Panc1 (cell line): ENCODE measurements at regions not wholly inside any gene's neighbourhood (a gene's known extent, or its start where the extent isn't known, plus 50 kb on each side); places are given as distances from the start of the nearest gene placed in this dataset.

Experiments
- CTCF ChIP-seq: fragments of 450-650 bp; IDR thresholded peaks from 2 replicates; pipeline ENCODE4 v1.5.1; 2017; ENCODE audit warnings: mild to moderate bottlenecking
- POLR2AphosphoS5 ChIP-seq: IDR thresholded peaks from 2 replicates; pipeline ENCODE4 v1.6.1; 2012; ENCODE audit warnings: mild to moderate bottlenecking, low read depth, low read length, moderate library complexity
- REST ChIP-seq, 2 experiments: IDR thresholded peaks; 2 replicates each; pipeline ENCODE4 v1.6.1; 2011 to 2012; ENCODE audit warnings: low read depth in 2 of 2, control low read depth in 1 of 2, low read length in 1 of 2, mild to moderate bottlenecking in 1 of 2, moderate library complexity in 1 of 2; ENCODE audit not compliant: insufficient read depth in 1 of 2
- SIN3A ChIP-seq: IDR thresholded peaks from 2 replicates; pipeline ENCODE4 v1.6.1; 2012; ENCODE audit warnings: low read depth, mild to moderate bottlenecking, low read length, moderate library complexity, borderline replicate concordance; ENCODE audit not compliant: insufficient read depth

DNA sequence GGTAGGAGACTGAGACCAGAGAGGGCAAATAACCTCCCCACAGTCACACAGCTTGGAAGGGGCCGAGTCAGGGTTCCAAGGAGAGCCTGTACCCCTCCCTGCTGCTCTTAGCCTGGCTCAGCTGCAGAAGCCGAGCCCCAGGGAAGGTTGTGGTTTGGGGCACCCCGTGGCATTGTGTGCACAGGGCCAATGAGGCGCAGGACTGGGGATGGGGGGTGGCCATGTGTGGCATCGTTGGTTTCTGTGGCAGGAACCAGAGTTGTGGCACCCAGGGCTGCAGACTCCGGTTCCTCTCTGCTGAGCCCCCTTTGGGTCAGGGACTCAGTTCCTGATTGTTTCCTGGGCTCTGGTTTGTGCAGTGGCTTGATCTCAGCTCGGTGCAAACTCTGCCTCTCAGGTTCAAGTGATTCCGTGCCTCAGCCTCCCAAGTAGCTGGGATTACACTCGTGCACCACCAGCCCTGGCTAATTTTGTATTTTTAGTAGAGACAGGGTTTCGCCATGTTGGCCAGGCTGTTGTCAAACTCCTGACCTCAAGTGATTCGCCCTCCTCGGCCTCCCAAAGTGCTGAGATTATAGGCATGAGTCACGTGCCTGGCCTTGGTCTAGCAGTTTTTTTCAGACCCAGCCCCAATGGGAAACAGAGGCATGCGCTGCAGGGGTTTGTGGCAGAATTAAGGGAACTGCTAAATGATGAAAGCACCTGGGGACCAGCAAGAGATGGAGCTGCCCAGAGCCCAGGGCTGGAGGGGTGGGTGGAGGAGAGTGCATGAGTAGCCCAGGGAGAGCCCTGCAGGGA lies 221.0 kb upstream of the SULF2 start:
- TF ChIP-seq SIN3A (no peak), POLR2AphosphoS5 (no peak), REST (IDR thresholded peaks at IDR 0.05; ENCODE audit: insufficient read depth in 1 of 2, low read depth in 2 of 2, low read length in 1 of 2) (no peak), CTCF (no peak)
